ENCODE measurements at regions not wholly inside any gene's neighbourhood (a gene's known extent, or its start where the extent isn't known, plus 50 kb on each side); places are given as distances from the start of the nearest gene placed in this dataset.

DNA sequence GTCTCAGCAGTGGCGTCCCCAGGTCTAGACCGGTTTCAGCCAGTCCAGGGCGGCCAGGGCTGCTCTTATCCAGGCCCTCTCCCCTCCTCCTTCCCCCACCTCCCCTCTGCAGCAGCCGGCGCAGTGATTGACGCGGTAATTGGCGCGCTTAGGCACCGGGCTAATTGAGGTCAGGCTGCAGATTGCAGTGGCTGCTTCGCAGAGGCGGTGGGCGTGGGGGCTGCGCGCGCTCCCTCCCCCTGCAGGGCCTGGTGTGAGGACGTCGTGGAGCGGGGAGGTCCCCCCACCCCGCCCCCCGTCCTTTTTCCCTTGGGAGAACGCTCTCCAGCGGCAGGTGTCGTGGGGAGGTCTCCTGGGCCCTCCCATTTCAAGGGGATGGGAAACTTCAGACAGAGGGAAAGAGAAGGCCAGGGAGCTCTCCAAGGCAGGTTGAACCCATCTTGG, 70.4 kb upstream of the BLCAP start:
- DNase-seq (ENCODE audit: low read depth in 2 of 2): no peak

DNA sequence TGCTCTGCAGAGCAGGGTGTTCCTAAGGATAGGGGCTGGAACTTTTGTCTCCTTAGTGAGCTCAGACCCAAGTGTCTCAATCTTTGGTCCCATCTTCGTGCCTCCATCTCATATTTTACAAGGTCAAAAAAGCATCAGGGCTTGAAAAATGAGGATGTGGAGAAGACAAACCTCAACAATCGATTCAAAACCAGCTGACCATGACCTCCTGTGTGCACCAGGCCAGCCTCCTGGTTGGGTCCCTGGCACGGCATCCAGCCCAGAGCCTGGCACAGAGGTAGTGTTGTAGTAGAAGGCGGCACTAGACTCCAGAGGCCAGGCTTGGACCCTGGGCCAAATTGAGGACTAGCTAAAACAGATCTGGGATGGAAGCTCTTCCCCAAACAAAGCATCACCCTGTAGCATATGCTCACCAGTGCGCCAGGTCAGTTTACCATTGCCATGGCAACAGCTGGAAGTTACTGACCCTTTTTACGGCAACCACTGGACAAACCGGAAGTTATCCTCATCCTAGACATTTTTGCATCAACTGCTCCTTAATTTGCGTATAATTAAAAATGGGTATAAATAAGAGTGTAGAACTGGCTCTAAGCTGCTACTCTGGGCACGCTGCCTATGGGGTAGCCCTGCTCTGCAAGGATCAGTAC, 69.3 kb upstream of the BLCAP start:
- no peak for DNase-seq (ENCODE audit: low read depth in 2 of 2)

DNA sequence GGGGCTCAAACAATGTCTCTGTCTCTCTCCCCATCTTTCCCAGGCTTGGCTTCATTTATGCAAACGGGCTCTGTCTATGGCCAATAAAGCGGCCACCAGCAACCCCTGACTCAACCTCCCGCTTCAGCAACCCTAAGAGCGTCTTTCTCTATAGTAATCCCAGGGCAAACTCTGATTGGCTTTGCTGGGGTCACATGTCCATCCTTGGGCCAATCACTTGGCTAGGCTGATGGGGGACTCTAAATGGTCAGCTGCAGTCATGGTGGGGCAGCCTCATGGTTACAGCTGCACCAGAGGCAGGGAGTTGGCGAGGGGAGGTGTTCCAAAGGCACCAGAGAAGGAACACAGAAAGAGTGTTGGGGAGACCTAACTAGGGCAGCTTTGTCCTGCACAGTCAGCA, 68.5 kb upstream of the BLCAP start:
- no peak for DNase-seq (ENCODE audit: low read depth in 2 of 2)

DNA sequence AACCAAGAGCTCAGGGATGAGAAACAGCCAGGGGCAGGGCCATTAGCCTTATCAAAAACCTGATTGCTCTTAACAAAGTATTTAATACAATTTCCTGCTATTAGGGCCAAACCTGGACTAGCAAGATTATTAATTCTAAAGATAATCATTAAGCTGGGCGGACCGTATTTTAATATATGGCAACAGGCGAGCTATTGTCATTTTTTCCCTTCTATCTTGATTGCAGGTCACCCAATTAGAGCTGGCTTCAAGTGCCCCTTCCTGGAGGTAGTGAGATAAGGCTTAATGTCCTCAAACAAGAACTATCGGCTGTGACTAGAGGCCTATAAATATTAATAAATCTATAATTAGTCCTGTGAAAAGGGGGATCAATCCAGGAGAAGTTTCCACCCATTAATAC, 66.0 kb upstream of the BLCAP start:
- no peak for DNase-seq (ENCODE audit: low read depth in 2 of 2)

DNA sequence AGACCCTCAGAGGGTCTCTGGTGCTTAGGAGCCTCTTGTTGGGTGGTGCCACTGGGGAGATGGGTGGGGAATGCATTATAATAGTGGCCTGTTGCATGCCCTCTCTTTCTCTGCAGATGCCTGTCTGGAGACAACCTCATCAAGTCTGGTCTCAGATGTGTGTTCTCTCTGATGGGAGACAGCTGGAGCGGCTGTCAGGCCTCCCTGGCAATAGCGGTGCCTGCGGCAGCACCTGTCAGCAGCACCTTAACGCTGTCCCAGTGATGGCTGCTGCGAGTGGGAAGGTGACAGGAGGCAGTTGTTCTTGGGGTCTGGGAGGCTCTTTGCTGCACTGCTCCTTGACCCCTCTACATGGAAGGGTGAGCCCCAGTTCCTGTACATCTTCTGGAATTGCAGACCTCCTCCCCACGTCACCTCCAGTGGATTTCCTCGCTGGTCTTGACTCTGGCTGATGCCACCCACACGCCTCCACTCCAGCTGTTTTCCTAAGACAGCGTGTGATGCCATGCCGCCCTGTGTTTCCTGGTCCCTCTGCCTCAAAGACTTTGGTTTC, 63.3 kb upstream of the BLCAP start:
- DNase-seq (ENCODE audit: low read depth in 2 of 2): no peak

DNA sequence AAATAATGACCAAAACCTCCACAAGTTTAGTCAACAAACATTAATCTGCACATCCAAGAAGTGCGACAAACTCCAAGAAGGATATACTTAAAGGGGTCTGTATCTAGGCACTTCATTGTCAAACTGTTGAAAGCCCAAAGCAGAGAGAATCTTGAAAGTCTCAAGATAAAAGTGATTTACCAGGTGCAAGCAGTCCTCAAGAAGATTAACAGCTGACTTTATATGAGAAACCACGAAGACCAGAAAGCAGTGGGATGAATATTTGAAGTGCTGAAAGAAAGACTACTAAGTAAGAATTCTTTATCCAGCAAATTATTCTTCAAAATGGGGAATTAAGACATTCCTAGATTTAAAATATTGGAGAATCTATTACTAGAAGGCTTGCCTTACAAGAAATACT, 58.4 kb upstream of the BLCAP start:
- DNase-seq (ENCODE audit: low read depth in 2 of 2): no peak

DNA sequence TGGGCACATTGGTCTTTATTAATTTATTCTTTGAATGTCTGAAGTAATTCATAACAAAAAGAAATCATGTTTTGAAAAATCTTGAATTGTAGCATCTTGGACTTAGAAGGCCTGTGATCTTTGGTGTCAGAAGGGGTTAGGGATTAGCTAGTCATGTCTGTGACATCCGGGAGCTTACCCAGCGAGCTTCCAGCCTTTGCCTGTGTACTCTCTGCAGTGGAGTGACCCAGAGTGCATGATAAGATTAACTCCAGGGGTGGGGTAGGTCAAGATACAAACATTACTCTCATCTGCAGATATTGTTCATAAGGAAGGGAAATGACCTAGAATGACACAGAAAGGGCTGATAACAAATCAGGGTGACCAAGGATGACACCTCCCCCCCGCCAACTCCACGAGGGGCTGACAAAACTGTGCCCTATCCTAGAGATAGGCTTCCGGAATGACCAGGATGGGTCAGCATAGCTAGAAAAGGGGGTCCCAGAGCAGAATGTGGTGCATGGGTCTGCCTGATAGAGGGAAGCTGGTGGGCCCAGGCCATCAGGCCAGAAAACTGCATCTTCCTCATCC, 56.6 kb upstream of the BLCAP start:
- DNase-seq (ENCODE audit: low read depth in 2 of 2): no peak

DNA sequence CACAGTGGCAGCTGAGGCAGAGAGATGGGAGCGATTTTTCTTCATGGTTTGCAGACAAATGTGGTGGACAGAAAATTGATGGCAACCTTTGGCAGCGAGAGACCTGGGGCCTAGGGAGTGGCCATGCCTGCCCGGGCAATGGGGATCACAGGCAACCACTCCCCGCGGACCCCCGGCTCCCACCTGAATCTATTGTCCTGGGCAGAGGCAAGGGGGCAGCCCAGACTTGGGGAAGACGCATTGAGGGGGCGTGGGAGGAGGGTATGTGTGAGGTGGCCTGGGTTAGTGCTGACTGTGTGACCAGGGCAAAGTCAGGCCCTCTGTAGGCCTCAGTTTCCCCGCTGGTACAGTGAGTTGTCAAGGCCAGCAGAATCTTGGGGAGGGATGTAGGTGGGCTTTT, 53.6 kb upstream of the BLCAP start:
- DNase-seq (ENCODE audit: low read depth in 2 of 2): no peak

DNA sequence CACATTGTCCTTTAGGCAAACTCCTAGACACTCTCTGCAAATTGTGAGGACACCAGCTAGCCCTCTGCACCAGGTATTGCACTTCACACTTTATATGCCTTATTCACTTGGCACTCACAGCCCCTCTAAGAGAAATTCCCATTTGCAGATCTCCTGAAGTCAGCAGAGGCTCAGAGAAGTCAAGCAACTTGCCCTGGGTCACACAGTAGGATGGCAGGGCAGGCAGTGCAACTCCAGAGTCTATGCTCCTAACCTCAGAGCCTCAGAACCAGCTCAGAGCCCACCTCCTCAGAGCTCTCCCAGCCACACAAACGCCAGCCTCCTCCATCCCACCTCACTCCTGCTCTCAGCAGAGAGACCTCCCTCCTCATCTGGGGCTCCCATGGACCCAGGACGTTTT, 52.4 kb upstream of the BLCAP start:
- no peak for DNase-seq (ENCODE audit: low read depth in 2 of 2)

DNA sequence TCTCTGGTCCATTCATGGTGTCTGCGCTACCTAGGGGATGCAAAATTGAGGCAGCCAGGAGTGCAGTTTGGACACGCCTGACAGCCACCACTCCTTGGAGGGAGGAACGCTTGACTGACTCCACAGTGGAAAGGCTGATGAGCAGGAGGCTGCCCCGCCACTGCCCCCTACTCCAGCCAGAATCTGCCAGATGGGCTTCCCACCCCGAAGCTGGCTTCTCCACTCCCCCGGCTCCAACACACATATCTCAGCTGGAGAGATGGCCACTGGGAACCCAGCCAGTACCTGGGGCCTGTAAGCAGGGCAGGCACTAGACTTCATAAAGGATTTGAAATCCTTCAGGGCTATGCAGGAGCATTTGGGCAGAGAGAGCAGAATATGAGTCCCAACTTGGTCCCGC, 51.4 kb upstream of the BLCAP start:
- DNase-seq (ENCODE audit: low read depth in 2 of 2): no peak

DNA sequence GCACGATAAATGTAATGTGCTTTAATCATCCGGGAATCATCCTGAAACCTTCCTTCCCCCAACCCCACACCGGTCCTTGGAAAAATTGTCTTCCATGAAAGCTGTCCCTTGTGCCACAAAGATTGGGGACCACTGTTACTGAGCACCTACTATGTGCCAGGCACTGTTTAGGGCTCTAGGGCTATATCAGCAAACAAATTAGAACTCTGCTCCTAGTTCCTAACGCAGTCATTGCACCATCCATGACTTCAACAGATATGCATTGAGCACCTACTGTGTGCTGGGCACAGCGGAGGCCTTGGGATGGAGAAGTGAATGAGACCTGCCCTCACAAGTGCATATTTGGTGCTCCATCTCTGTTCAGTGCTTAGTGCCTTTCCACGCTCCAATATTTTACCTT, 50.3 kb upstream of the BLCAP start:
- DNase-seq (ENCODE audit: low read depth in 2 of 2): no peak

Measured in activated CD8-positive, alpha-beta memory T cell treated with anti-CD3 and anti-CD28 coated beads for 4 hours (primary cell).